Natural killer cell (primary cell): ENCODE measurements at regions not wholly inside any gene's neighbourhood (a gene's known extent, or its start where the extent isn't known, plus 50 kb on each side); places are given as distances from the start of the nearest gene placed in this dataset.

ENCODE experiments used
- ATAC-seq, 3 donors: fragments of 150-1000 bp in 2 of 3; fragments of 200-7000 bp in 1 of 3; cut with Tn5 transposase; 1 replicate in 1 of 3; 2 replicates in 2 of 3; pipeline ENCODE4 v1.10.0; 2021; ENCODE audit warnings: mild to moderate bottlenecking in 2 of 3, moderate library complexity in 2 of 3
- DNase-seq, 2 donors: peaks; one replicate each; pipeline versions ENCODE4 v3.0.0 to v3.0.0-alpha.2; 2013 to 2021; ENCODE audit warnings: mixed read lengths in 1 of 2
- H3K27ac ChIP-seq: one replicate; pipeline ENCODE4 v1.5.1; 2013; ENCODE audit warnings: mild to moderate bottlenecking, low read length
- H3K27me3 ChIP-seq: one replicate; pipeline ENCODE4 v1.6.1; 2013; ENCODE audit warnings: low read length; ENCODE audit not compliant: control insufficient read depth, insufficient read depth
- H3K36me3 ChIP-seq: one replicate; pipeline ENCODE4 v1.6.1; 2013; ENCODE audit warnings: low read length; ENCODE audit not compliant: control insufficient read depth, insufficient read depth
- H3K4me1 ChIP-seq: one replicate; pipeline ENCODE4 v1.6.1; 2013; ENCODE audit warnings: low read length; ENCODE audit not compliant: control insufficient read depth, insufficient read depth
- H3K4me3 ChIP-seq: one replicate; pipeline ENCODE4 v1.5.1; 2013; ENCODE audit warnings: low read length
- H3K9me3 ChIP-seq: one replicate; pipeline ENCODE4 v1.6.1; 2013; ENCODE audit warnings: low read length; ENCODE audit not compliant: control insufficient read depth, insufficient read depth
- H3K27ac Mint-ChIP-seq, 2 donors: one replicate each; pipeline ENCODE4 v1.8.0; 2022; ENCODE audit warnings: mild to moderate bottlenecking in 2 of 2, mixed read lengths in 2 of 2, moderate library complexity in 1 of 2
- H3K27me3 Mint-ChIP-seq, 2 donors: one replicate each; pipeline ENCODE4 v1.8.0; 2022; ENCODE audit warnings: low read depth in 2 of 2, mixed read lengths in 2 of 2
- H3K36me3 Mint-ChIP-seq: one replicate; pipeline ENCODE4 v1.8.0; 2022; ENCODE audit warnings: mixed read lengths
- H3K4me1 Mint-ChIP-seq, 2 donors: one replicate each; pipeline ENCODE4 v1.8.0; 2022; ENCODE audit warnings: mixed read lengths in 2 of 2
- H3K4me3 Mint-ChIP-seq: one replicate; pipeline ENCODE4 v1.8.0; 2022; ENCODE audit warnings: mild to moderate bottlenecking, moderate library complexity, mixed read lengths
- H3K9me3 Mint-ChIP-seq, 2 donors: one replicate each; pipeline ENCODE4 v1.8.0; 2022; ENCODE audit warnings: mixed read lengths in 2 of 2
- CTCF ChIP-seq: fragments of 200-600 bp; IDR thresholded peaks from one replicate; pipeline ENCODE4 v1.8.0; 2022; ENCODE audit warnings: antibody characterized with exemption
- WGBS: methylation state at CpG from one replicate; pipeline ENCODE4 v1.1.7; 2013; ENCODE audit warnings: missing lambda C conversion rate; ENCODE audit not compliant: insufficient coverage; 5-methylcytosine and 5-hydroxymethylcytosine counted together
- intact Hi-C: fragments of 100-400 bp; cut with micrococcal nuclease; formaldehyde crosslinking; loops from one replicate; pipeline ENCODE4 v1.14.2; 2022

GRCh38 chr18:33841221-33841967 lies 263.4 kb downstream of the ASXL3 start:
- no peak overlapping the region for H3K4me3 ChIP-seq
- H3K36me3 Mint-ChIP-seq = no peaks in the 10 kb centered on the region
- 62% methylated on average over 5 of the region's 6 CpGs for WGBS
- intact Hi-C loops = no loop called here
- H3K4me3 Mint-ChIP-seq = no peak overlapping the region
- no peak overlapping the region for H3K27ac ChIP-seq
- no peak overlapping the region for H3K27ac Mint-ChIP-seq
- no peaks in the 10 kb centered on the region for H3K27me3 Mint-ChIP-seq
- peaks cover 4 to 5% of the 10 kb centered on the region in 2 donors for H3K9me3 Mint-ChIP-seq
- no peaks in the 10 kb centered on the region for H3K36me3 ChIP-seq
- H3K4me1 Mint-ChIP-seq = no peaks in the 10 kb centered on the region
- no peaks in the 10 kb centered on the region for H3K4me1 ChIP-seq
- H3K9me3 ChIP-seq = no peaks in the 10 kb centered on the region
- no peaks in the 10 kb centered on the region for H3K27me3 ChIP-seq
- no peak for TF ChIP-seq CTCF
- DNase-seq (no peak), ATAC-seq (no peak)

- Mint-ChIP-seq H3K36me3 (no peaks in the 10 kb centered on the region), H3K27ac (no peak overlapping the region), H3K27me3 (no peaks in the 10 kb centered on the region), H3K4me3 (no peak overlapping the region), H3K9me3 (peaks cover 3 to 6% of the 10 kb centered on the region in 2 donors), H3K4me1 (no peaks in the 10 kb centered on the region)
- H3K4me3 ChIP-seq = no peak overlapping the region
- 77% methylated on average over 2 of the region's 2 CpGs for WGBS
- H3K9me3 ChIP-seq = no peaks in the 10 kb centered on the region
- ATAC-seq (no peak), DNase-seq (no peak)
- H3K27ac ChIP-seq = no peak overlapping the region
- H3K4me1 ChIP-seq = no peaks in the 10 kb centered on the region
- H3K36me3 ChIP-seq = no peaks in the 10 kb centered on the region
- intact Hi-C loops = no loop called here
- no peaks in the 10 kb centered on the region for H3K27me3 ChIP-seq
- no peak for TF ChIP-seq CTCF
Observed at GRCh38 chr18:33840212-33840593, 262.2 kb downstream of the ASXL3 start.

- Mint-ChIP-seq H3K4me3 (no peak overlapping the region), H3K27ac (no peak overlapping the region), H3K27me3 (no peaks in the 10 kb centered on the region), H3K4me1 (no peaks in the 10 kb centered on the region), H3K9me3 (peaks cover 3 to 6% of the 10 kb centered on the region in 2 donors), H3K36me3 (no peaks in the 10 kb centered on the region)
- Histone ChIP-seq H3K36me3 (no peaks in the 10 kb centered on the region), H3K9me3 (no peaks in the 10 kb centered on the region), H3K4me3 (no peak overlapping the region), H3K4me1 (no peaks in the 10 kb centered on the region), H3K27ac (no peak overlapping the region), H3K27me3 (no peaks in the 10 kb centered on the region)
- 29% methylated on average over 2 of the region's 6 CpGs for WGBS
- TF ChIP-seq CTCF = no peak
- ATAC-seq (no peak), DNase-seq (no peak)
- intact Hi-C loops = no loop called here
Observed at GRCh38 chr18:33839452-33840211, 261.6 kb downstream of the ASXL3 start.
